Myocyte (in vitro differentiated cells): ENCODE measurements at regions not wholly inside any gene's neighbourhood (a gene's known extent, or its start where the extent isn't known, plus 50 kb on each side); places are given as distances from the start of the nearest gene placed in this dataset.

Experiments used
- DNase-seq: peaks from one replicate; pipeline ENCODE4 v3.0.0-alpha.2; 2012; ENCODE audit warnings: low read depth

GRCh38 chr18:64333584-64333983 lies 184.7 kb upstream of the LINC00305 start:
- DNase-seq: no peak

GRCh38 chr18:64332835-64333234 lies 183.9 kb upstream of the LINC00305 start:
- DNase-seq: no peak

GRCh38 chr18:64331419-64331818 lies 182.5 kb upstream of the LINC00305 start:
- DNase-seq: no peak

- no peak for DNase-seq
Observed at GRCh38 chr18:64330931-64331330, 182.0 kb upstream of the LINC00305 start.

- DNase-seq: no peak
Observed at GRCh38 chr18:64330161-64330560, 181.3 kb upstream of the LINC00305 start.

GRCh38 chr18:64322189-64322588 lies 173.3 kb upstream of the LINC00305 start:
- no peak for DNase-seq

GRCh38 chr18:64318547-64318946 lies 169.7 kb upstream of the LINC00305 start:
- DNase-seq: no peak

- DNase-seq: no peak
Observed at GRCh38 chr18:64311859-64312258, 163.0 kb upstream of the LINC00305 start.

- DNase-seq: no peak
Observed at GRCh38 chr18:64295839-64296238, 147.0 kb upstream of the LINC00305 start.

- no peak for DNase-seq
Observed at GRCh38 chr18:64294967-64295366, 146.1 kb upstream of the LINC00305 start.

- no peak for DNase-seq
Observed at GRCh38 chr18:64288432-64288831, 139.5 kb upstream of the LINC00305 start.

GRCh38 chr18:64287926-64288325 lies 139.0 kb upstream of the LINC00305 start:
- DNase-seq: no peak

GRCh38 chr18:64283059-64283458 lies 134.2 kb upstream of the LINC00305 start:
- no peak for DNase-seq

GRCh38 chr18:64278026-64278425 lies 129.1 kb upstream of the LINC00305 start:
- DNase-seq: no peak

- DNase-seq: no peak
Observed at GRCh38 chr18:64276311-64277090, 127.6 kb upstream of the LINC00305 start.

GRCh38 chr18:64275593-64276300 lies 126.9 kb upstream of the LINC00305 start:
- DNase-seq: no peak

- DNase-seq: no peak
Observed at GRCh38 chr18:64273724-64274123, 124.8 kb upstream of the LINC00305 start.

- no peak for DNase-seq
Observed at GRCh38 chr18:64271975-64272659, 123.2 kb upstream of the LINC00305 start.

GRCh38 chr18:64271246-64271645 lies 122.4 kb upstream of the LINC00305 start:
- no peak for DNase-seq

- no peak for DNase-seq
Observed at GRCh38 chr18:64270608-64271007, 121.7 kb upstream of the LINC00305 start.

- DNase-seq: no peak
Observed at GRCh38 chr18:64270121-64270520, 121.2 kb upstream of the LINC00305 start.

- no peak for DNase-seq
Observed at GRCh38 chr18:64264171-64264570, 115.3 kb upstream of the LINC00305 start.
